ENCODE measurements at regions not wholly inside any gene's neighbourhood (a gene's known extent, or its start where the extent isn't known, plus 50 kb on each side); places are given as distances from the start of the nearest gene placed in this dataset.

GRCh38 chr11:111155021-111155420 lies 90.5 kb upstream of the POU2AF2 start:
- TF ChIP-seq POLR2A (IDR thresholded peaks at IDR 0.05) (no peak), CTCF (IDR thresholded peaks at IDR 0.05) (no peak)
